ENCODE measurements at regions not wholly inside any gene's neighbourhood (a gene's known extent, or its start where the extent isn't known, plus 50 kb on each side); places are given as distances from the start of the nearest gene placed in this dataset.
"Not testable (repeated sequence)": the region's sequence is repeated elsewhere in the genome, so short reads cannot be mapped to it uniquely, and the experiment has no call there.

DNA sequence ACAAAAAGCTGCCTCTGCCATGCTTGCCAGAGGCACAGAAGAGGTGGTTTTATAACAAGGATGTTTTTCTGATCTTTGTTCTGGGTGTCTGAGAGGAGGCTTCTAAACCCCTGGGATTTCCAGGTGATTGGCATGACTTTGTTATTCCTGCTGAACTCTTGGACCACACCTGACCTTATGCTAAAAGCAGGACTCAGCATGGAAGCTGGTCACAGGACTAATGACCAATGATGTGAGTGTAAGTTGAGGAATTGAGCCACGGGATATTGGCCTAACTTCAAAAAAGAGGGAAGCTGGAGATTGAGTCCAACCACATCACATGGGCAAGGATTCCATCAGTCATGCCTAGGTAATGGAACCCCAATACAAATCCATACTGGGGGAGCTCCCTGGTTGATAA is 437.9 kb downstream of the POM121L12 start:
- Mint-ChIP-seq H3K4me3 (no peak overlapping the region), H3K36me3 (ENCODE audit: low read depth) (no peaks in the 10 kb centered on the region), H3K4me1 (ENCODE audit: low read depth) (no peaks in the 10 kb centered on the region), H3K27me3 (no peaks in the 10 kb centered on the region), H3K27ac (no peak overlapping the region), H3K9me3 (peaks cover 22% of the 10 kb centered on the region)
- ATAC-seq (no peak), DNase-seq (no peak)
- intact Hi-C loops (cut with micrococcal nuclease) = no loop called here
- ChIA-PET CTCF (no interaction called here), POLR2A (interaction anchor here (0.5 kb wide), 1 partner anchor 243 kb away, joined by 5 read pairs; no protein-coding TSS in a partner anchor)
- TF ChIP-seq, protein P1, sequence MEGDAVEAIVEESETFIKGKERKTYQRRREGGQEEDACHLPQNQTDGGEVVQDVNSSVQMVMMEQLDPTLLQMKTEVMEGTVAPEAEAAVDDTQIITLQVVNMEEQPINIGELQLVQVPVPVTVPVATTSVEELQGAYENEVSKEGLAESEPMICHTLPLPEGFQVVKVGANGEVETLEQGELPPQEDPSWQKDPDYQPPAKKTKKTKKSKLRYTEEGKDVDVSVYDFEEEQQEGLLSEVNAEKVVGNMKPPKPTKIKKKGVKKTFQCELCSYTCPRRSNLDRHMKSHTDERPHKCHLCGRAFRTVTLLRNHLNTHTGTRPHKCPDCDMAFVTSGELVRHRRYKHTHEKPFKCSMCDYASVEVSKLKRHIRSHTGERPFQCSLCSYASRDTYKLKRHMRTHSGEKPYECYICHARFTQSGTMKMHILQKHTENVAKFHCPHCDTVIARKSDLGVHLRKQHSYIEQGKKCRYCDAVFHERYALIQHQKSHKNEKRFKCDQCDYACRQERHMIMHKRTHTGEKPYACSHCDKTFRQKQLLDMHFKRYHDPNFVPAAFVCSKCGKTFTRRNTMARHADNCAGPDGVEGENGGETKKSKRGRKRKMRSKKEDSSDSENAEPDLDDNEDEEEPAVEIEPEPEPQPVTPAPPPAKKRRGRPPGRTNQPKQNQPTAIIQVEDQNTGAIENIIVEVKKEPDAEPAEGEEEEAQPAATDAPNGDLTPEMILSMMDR (IDR thresholded peaks at IDR 0.05) = no peak

DNA sequence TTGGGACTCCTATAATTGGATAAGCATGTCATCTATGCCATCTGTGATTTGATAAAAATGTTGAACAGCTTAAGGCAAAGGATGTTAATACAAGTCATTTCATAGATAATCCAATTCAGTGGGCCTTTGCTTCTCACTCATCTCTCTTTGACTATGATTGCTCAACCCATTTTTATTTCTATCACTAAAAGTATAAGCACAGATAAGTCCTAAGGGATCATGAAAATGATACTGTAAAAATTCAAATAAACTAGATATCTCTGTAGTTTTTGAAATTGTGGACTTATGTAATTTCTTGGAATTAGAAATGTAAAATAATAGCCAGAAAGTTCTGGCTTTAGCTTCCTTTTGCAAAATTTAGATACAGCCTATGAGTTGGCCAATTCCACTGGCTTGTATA is 440.3 kb downstream of the POM121L12 start:
- no peaks in the 10 kb centered on the region for H3K4me1 Mint-ChIP-seq (ENCODE audit: low read depth)
- ATAC-seq = no peak
- no peak overlapping the region for H3K4me3 Mint-ChIP-seq
- no peak for DNase-seq
- no peak overlapping the region for H3K27ac Mint-ChIP-seq
- H3K9me3 Mint-ChIP-seq = peaks cover 15% of the 10 kb centered on the region
- TF ChIP-seq, protein P1 (IDR thresholded peaks at IDR 0.05) = no peak
- H3K27me3 Mint-ChIP-seq = no peaks in the 10 kb centered on the region
- ChIA-PET POLR2A (no interaction called here), CTCF (no interaction called here)
- intact Hi-C loops (cut with micrococcal nuclease) = no loop called here
- H3K36me3 Mint-ChIP-seq (ENCODE audit: low read depth) = no peaks in the 10 kb centered on the region

DNA sequence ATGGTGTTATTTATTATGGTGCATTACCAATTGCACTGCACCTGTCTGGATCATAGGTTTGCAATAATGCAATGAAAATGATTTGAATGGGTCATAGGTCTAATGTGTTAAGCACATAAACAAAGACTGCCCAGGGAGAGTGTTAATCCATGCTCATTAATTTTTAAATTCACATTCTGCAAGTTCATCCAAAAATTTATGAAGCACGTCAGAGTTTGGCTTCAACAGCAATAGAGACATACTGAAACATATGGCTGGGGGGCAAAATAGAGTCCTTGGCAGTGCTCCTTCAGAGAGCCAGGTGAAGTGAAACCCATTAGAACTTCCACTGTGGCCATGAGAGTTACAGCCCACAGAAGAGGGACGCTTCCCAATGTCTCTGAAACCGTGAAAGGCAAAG is 441.1 kb downstream of the POM121L12 start:
- Mint-ChIP-seq H3K4me3 (no peak overlapping the region), H3K9me3 (peaks cover 16% of the 10 kb centered on the region), H3K36me3 (ENCODE audit: low read depth) (no peaks in the 10 kb centered on the region), H3K27ac (no peak overlapping the region), H3K4me1 (ENCODE audit: low read depth) (no peaks in the 10 kb centered on the region), H3K27me3 (no peaks in the 10 kb centered on the region)
- ATAC-seq (no peak), DNase-seq (no peak)
- ChIA-PET CTCF (no interaction called here), POLR2A (no interaction called here)
- TF ChIP-seq, protein P1 (IDR thresholded peaks at IDR 0.05) = no peak
- intact Hi-C loops (cut with micrococcal nuclease) = no loop called here

DNA sequence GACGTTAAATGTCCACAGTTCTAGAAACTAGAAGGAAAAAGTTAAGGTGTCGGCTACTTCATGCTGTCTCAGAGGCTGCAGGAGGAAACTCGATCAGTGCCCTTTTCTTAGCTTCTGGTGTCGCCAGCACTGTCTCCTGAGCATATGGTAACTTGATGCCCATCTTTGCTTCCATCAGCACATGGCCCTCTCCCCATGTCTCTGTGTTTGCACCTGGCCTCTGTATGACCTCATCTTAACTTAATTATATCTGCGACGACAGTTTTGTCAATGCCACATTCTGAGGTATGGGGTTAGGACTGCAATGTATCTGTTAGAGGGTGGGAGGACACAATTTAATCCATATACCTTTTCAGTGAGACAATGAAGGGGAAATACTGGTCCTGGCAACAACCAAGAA is 449.9 kb downstream of the POM121L12 start:
- Mint-ChIP-seq H3K4me3 (no peak overlapping the region), H3K4me1 (ENCODE audit: low read depth) (no peaks in the 10 kb centered on the region), H3K27me3 (no peaks in the 10 kb centered on the region), H3K36me3 (ENCODE audit: low read depth) (no peaks in the 10 kb centered on the region), H3K9me3 (peaks cover 20% of the 10 kb centered on the region), H3K27ac (no peak overlapping the region)
- TF ChIP-seq, protein P1 (IDR thresholded peaks at IDR 0.05) = no peak
- POLR2A ChIA-PET = no interaction called here
- DNase-seq (no peak), ATAC-seq (no peak)
- intact Hi-C loops (cut with micrococcal nuclease) = no loop called here
- CTCF ChIA-PET = no interaction called here

DNA sequence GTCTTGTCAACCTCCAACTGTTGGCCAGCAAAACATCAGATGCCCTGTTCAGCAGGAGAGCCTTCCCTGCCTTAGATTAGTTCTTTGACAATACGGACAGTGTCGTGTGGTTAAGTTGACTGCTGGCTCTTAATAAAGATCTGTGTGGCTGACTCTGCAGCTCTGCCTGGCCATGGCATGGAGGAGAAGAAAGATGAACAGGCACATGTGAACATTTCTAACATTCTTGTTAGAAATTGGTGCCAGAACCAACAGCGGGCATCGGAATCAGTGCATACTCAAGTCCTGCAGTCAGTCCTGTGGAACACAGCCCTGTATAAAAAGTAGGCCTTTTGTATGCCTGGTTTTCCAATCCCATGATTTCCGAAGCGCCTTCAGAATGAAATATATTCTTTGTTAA is 455.6 kb downstream of the POM121L12 start:
- Mint-ChIP-seq H3K36me3 (ENCODE audit: low read depth) (no peaks in the 10 kb centered on the region), H3K4me1 (ENCODE audit: low read depth) (no peaks in the 10 kb centered on the region), H3K27ac (no peak overlapping the region), H3K9me3 (peaks cover 20% of the 10 kb centered on the region), H3K4me3 (no peak overlapping the region), H3K27me3 (no peaks in the 10 kb centered on the region)
- POLR2A ChIA-PET = no interaction called here
- intact Hi-C loops (cut with micrococcal nuclease) = no loop called here
- TF ChIP-seq, protein P1 (IDR thresholded peaks at IDR 0.05) = no peak
- DNase-seq = no peak
- CTCF ChIA-PET = no interaction called here
- no peak for ATAC-seq

DNA sequence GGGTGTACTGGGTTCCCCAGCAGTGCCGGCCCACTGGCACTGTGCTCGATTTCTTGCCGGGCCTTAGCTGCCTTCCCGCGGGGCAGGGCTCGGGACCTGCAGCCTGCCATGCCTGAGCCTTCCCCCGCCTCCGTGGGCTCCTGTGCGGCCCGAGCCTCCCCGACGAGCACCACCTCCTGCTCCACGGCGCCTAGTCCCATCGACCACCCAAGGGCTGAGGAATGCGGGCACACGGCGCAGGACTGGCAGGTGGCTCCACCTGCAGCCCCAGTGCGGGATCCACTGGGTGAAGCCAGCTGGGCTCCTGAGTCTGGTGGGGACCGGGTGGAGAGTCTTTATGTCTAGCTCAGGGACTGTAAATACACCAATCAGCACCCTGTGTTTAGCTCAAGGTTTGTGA is 459.7 kb downstream of the POM121L12 start:
- DNase-seq; H3K4me1 Mint-ChIP-seq (ENCODE audit: low read depth); H3K4me3 Mint-ChIP-seq; H3K36me3 Mint-ChIP-seq (ENCODE audit: low read depth); H3K27me3 Mint-ChIP-seq; ATAC-seq; POLR2A ChIA-PET; intact Hi-C loops (cut with micrococcal nuclease); CTCF ChIA-PET; H3K27ac Mint-ChIP-seq: not testable (repeated sequence)
- H3K9me3 Mint-ChIP-seq = peaks cover 18% of the 10 kb centered on the region

All from activated CD8-positive, alpha-beta T cell treated with anti-CD3 and anti-CD28 coated beads for 36 hours (primary cell).